ENCODE measurements at regions not wholly inside any gene's neighbourhood (a gene's known extent, or its start where the extent isn't known, plus 50 kb on each side); places are given as distances from the start of the nearest gene placed in this dataset.

DNA sequence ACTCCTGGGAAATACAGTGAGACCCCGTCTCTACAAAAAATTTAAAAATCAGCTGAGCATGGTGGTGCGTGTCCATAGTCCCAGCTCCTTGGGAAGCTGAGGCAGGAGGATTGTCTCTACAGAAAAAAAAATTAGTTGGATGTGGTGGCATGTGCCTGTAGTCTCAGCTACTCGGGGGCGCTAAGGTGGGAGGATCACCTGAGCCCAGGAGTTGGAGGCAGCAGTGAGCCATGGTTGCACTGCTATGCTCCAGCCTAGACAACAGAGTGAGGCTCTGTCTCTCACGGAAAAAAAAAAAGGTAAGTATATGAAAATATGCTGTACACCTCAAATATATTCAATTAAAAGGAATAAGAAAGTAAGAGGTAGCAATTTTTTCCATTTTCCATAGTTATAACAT is 92.5 kb upstream of the TGIF1 start:
- DNase-seq (ENCODE audit: low spot score) (no peak), ATAC-seq (no peak)

DNA sequence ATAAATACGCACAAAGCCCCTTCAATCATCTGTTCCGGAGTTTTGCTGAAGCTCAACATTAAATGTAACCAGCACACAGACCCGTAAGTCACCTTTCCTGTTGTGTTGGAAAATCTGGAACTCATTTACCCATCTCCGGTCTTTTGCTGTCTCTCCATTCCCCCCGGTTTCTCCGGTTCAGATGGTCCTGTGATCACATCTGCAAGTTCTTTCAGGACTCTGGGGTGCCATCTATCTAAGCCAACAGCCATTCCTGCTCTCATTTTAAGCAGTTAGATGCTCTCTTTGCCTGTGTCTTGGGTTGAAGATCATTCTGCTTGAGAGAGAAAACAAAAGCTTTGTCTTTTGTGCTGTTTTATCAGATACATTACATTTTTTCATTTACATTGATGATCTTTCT is 91.7 kb upstream of the TGIF1 start:
- ATAC-seq (no peak), DNase-seq (ENCODE audit: low spot score) (no peak)

DNA sequence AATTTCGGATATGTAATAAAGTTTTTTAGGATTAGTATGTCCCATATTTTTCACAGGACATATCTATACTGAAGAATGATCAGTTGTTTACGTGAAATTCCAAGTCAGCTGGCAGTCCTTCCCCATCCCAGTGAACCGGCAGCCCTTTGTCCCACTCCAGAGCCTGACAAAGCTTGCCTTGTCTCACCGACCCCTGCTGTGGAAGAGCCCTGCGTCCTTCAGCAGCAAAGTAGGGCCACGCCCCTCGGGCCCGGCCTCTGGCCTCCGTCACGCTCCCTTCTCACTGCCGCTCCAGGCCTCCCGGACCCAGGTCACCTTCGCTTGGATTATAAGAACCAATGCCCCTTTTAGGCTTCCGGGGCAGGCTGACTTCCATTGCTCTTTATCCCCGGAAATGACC is 89.8 kb upstream of the TGIF1 start:
- DNase-seq (ENCODE audit: low spot score) (no peak), ATAC-seq (no peak)

DNA sequence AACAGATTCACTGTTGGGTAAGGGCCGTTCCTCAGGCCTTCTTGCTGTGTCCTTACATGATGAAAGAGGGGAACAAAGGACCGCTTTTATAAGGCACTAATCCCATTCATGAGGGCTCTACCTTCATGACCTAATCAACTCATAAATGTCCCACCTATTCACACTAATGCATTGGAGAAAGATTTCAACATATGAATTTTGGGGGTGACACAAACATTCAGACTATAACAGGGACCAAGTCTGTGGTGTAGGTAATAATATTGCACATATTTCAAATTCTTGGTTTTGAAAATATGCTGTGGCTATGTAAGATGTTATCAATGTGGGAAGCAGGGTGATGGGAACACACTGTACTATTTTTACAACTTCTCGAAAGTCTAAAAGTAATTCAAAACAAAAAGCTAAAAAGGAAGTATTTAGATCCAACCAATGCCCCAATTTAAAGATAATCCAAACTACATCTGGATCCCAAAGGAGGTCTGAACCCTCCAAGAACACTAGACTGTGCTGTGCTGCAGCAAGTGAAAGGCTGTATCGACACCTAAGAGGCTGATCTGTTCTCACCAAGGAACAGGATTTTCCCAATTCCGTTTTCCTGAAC is 82.4 kb upstream of the TGIF1 start:
- no peak for DNase-seq (ENCODE audit: low spot score)
- ATAC-seq: no peak

DNA sequence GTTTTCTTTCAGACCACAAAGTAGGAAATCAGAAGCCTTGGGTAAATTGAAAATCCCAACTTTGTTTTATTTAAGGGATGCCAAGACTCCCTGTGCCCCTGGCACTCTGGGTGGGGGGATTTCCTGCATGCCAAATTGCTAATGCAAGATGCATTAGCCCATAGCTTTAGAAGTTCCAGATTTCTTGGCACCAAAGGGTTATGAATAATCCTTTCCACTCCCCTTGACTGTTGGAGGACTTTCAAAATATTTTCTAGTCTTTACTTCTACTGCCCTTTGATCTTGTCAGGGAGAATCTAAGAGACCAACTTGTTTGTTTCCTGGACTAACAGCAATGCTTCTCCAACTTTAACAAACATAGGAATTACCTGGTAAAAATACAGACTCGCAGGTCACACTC is 81.8 kb upstream of the TGIF1 start:
- ATAC-seq (peak; percentile 87), DNase-seq (ENCODE audit: low spot score) (no peak)

DNA sequence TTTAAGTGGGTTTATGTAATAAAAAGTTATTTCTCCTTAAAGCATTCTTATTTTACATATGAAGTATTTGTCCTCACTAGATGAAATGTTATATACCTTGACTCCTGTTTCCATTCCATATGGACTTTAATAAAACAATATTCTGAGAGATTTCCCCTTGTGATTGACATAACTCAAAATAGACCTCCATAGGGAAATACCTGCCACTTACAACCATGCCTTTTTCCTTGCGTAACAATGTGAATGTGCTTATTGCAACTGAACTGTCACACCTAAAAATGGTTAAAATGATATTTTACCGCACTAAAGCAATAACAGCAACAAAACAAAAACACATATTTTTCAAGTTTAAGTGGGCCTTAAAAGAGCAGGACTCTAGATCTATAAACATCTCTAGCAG is 70.3 kb upstream of the TGIF1 start:
- DNase-seq (ENCODE audit: low spot score) (no peak), ATAC-seq (no peak)

DNA sequence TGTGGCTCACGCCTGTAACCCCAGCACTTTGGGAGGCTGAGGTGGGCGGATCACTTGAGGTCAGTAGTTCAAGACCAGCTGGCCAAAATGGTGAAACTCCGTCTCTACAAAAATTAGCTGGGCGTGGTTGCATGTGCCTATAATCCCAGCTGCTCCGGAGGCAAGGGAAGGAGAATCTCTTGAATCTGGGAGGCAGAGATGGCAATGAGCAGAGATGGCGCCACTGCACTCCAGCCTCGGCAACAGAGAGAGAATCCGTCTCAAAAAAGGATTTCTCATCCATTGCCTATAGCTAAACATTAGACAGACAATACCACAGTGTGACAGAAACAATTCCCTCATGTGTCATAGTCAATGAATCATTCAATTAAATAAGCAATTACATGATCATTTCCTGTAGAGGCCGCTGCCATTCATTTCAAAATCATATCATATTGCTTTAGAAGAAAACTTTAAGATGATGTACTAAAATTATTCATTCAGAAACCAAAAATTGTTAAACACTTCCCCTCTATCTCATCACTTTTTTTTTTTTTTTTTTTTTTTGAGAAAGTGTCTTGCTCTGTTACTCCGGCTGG is 69.5 kb upstream of the TGIF1 start:
- ATAC-seq: no peak
- DNase-seq (ENCODE audit: low spot score): no peak

DNA sequence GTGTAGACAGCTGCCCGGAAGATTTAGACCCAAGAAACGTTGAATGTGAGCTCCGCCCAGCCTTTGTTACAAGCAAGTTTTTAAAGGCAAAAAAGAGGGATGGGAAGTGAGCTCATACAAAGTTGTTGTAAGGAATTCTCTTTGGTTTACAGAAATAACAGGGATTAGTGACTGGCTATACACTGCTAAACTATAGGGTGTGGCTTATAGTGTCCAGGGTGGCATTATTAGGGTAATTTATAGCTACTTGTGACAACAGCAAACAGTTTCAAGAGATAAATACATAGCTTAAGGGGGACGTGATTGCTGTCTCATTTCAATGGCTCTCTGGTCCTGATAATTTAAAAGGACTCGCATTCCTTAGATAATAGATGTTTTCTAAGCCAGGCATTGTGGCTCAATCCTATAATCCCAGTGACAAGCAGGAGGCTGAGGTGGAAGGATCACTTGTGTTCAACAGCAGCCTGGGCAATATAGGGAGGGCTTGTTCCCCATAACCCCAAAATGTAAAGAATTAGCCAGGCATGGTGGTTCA is 66.5 kb upstream of the TGIF1 start:
- DNase-seq (ENCODE audit: low spot score): no peak
- no peak for ATAC-seq

DNA sequence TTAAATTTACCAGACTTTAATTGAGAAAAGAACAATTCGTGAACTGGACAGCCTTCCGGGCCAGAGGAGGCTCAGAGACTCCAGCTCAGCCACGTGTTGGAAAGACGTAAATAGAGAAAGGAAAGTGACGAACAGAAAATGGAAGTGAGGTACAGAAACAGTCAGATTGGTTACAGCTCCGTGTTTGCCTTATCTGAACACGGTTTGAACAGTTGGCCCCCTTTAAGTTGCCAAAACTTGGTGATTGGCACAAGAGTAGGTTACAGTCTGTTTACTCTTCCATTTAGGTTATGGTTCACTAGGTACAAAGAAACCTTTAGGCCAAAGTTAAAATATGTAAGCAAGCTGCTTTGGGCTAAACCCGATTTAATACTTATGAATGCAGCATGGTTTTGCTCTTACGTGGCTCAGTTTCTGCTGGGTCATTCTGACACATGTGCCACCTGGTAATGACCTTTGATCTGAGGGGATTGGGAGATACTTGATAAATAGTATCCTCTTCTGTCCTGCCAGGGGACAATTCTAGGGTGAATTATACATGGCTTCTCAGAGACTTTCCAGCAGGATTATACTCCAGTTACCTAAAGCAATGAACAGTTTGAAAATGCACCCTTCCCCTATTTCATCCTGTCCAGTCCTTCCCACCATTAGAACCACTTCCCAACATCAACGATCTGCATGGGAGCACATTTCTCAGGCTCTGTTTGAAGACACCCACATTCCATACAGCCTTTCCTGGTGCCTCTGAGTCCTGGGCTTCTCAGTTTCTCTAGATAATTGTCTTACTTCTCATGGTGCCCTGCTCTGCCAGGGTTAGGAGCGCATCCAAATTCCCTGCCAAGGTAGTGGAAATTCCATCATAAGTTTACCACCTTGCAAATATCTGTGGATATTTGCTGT is 65.1 kb upstream of the TGIF1 start:
- DNase-seq (ENCODE audit: low spot score) (peak; percentile 55), ATAC-seq (peak; percentile 85)

DNA sequence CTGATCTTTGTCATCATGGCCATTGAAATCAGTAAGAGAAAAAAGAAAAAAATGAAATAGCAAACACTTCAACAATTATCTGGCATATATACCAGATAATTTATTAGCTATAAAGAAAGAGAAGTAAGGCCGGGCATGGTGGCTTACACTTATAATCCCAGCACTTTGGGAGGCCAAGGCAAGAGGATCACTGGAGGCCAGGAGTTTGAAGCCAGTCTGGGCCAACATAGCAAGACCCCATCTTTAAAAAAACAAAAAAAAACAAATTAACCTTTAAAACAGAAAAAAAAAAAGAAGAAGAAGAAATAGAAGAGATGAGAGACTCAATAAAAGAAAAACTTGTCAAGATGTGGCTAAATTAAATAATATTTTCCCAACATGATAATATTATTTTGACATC is 61.6 kb upstream of the TGIF1 start:
- no peak for DNase-seq (ENCODE audit: low spot score)
- no peak for ATAC-seq

DNA sequence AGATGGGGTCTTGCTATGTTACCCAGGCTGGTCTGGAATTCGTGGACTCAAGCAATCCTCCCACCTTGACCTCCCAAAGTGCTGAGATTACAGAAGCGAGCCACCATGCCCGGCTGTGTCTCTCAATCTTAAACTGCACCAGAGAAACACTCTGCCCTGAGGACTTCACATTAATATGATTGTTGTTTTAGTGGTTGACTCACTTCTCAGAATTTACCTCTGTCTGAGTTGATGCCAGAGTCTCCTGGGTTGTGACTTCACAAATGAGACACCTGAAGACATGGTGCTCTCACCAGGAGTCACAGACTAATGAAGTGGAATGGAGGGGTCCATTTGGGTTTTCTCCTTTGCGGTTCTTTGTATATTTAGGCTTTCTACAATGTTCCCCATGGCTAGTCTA is 61.0 kb upstream of the TGIF1 start:
- DNase-seq (ENCODE audit: low spot score) (no peak), ATAC-seq (no peak)

DNA sequence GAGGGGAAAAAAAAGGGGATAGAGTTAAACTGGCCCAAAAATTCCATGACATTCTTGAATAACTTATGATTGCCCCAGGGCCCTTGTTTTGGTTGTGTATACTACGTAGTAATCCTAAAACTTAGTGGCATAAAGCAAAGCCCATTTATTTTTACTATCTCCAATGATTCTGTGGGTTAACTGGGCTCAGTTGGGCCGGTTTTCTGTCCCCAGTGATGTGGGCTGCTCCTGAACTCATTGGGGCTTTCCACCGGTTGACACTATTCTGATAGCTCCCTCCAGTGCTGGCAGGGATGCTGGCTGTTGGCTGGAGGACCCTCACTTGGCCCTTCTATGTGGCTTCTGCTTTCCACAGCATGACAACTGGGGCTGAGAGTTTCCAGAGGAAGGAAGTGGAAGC is 60.0 kb upstream of the TGIF1 start:
- ATAC-seq: no peak
- DNase-seq (ENCODE audit: low spot score): no peak

DNA sequence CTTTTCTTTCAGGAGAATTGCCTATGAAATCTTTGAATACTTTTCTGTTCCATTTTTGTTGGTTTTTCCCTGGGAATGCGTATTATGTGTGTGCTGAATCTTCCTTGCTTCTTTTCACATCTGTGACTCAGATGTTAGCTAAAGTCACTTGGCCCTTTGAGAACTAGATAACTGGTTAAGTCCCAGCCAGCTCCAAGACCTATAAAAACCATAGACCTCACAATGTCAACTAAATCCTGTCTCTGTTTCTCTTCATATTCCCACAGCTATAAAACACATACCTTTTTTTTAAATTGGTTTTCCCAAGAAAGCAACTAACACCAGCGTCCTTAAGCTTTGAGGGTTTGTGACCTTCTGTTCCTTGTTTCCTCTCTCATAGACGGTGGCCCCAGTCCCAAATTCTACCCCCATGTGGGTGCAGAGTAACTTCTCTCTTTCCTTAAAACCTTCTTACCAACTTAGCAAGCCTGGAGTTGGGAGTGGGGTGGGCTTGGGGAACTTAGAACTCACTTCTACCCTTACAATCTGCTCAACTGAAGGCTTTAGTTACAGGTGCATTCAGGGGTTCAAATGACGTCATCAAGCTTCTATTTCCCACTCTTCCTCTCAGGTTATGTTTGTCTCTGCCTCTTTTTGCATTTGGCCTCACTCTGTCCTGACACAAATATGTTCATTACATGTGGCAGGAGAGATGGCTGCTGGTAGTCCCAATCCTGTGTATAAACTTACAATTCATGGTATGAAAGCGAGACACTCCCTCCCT is 58.1 kb upstream of the TGIF1 start:
- ATAC-seq (no peak), DNase-seq (ENCODE audit: low spot score) (no peak)

DNA sequence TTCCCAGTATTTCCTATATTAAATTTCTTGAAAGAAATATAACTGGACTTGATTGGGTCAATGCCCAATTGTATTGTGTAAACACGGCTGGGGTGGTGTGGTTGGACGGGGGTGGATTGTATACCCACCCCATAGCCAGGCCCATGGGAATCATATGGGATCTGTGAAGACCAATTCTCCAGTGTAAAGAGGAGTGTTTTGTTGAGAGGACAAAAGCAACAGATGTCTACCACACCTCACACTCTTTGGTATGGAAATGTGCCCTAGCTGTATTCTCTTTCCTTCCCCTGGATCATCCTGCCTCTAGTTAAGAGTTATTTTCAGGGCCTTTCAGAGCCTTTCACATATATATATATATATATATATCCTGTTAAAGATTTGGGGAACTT is 57.5 kb upstream of the TGIF1 start:
- DNase-seq (ENCODE audit: low spot score) (no peak), ATAC-seq (no peak)

DNA sequence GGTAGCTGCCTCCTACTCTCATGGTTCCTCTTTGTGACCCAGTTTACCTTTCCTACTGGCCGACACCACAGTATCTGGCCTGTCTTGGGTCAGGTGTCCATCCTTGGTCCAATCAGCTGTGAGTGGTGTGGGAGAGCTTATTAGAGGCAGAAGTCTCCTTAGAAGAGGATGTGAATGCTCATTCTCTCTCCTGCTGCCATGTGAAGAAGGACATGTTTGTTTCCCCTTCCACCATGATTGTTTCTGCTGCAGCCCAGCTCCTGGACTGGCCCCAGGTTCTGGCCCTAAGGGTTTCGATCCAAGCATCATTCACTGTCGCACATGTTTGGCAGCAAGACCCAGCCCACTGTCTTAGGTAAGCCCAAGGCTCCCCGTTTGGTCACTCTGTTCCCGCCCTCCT is 55.3 kb upstream of the TGIF1 start:
- ATAC-seq: no peak
- DNase-seq (ENCODE audit: low spot score): no peak

DNA sequence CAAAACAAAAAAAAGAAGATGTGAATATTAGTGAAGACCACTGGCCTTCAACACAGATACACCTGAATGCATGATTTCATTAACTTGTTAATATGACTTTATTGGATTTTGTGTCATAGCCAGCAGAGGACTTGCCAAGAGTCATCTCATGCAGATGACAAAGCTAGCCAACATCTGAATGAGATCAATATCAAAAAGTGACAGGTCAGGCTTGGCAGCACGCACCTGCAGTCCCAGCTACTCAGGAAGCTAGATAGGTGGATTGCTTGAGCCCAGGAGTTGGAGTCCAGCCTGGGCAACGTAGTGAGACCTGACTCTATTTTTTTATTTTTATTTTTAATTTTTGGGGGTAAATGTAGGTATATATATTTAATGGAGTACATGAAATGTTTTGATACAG is 54.5 kb upstream of the TGIF1 start:
- DNase-seq (ENCODE audit: low spot score) (peak; percentile 52), ATAC-seq (peak; percentile 95)

DNA sequence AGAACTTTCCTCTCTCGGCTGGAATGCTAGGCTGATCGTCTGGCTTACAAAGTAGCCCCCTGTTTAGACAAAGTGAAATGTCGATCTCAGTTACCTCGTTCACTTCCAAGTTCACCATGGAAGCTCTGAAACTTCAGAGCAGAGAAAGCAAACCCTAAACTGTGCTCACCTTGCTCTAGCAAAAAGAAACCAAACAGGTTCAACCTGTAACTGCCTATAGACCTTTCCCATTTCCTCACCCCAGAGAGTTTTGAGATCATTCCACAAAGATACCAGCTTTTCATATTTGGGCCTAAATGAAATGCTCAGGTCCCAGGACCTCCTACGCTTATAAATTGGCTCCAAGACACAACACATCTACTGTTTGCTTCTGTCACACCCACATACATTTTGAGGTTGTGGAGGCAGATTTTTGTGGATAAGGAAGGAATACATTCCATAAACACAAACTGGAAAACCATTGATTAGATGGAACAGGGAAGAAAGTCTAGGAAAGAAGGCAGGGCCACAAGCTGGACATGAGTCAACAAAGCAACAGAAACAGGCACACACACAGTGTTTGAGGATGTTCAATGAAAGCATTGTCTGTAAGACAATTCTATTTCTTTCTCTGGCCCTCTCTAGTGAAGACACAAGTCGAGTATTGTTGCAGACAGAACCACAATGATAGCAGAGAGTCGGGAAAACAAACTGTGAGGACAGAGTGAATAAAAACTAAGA is 52.8 kb upstream of the TGIF1 start:
- ATAC-seq: no peak
- DNase-seq (ENCODE audit: low spot score): no peak

DNA sequence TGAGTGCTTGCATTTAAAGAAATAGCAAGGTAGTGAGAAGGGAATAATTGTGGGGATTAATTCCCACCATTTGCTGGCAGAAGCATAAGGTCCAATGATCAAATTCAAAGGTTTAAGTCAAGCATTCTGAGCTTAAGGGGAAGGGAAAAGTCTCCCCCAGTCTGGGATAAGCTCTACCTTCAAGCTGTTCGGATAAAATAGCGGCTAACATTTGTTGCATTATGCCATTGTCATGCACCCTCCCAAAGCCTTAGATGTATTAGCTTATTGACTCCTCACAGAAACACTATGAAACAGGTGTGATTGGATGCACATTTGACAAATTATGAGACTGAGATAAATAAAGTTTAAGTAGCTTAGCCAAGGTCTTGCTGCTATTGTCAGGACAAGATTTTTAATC is 52.2 kb upstream of the TGIF1 start:
- ATAC-seq (no peak), DNase-seq (ENCODE audit: low spot score) (no peak)

Measured in left lobe of liver (tissue), 2 donors.